H1 (cell line): ENCODE measurements at regions not wholly inside any gene's neighbourhood (a gene's known extent, or its start where the extent isn't known, plus 50 kb on each side); places are given as distances from the start of the nearest gene placed in this dataset.

ENCODE experiments used
- CTCF ChIA-PET: fragments of 300-600 bp; sonication (Branson Sonifier 250); formaldehyde crosslinking; loops from one replicate; lab custom pipeline; 2021; ENCODE audit not compliant: partially characterized antibody; lab: Charles Lee
- POLR2A ChIA-PET: fragments of 300-600 bp; sonication (Branson Sonifier 250); formaldehyde crosslinking; loops from one replicate; lab custom pipeline; 2021; ENCODE audit warnings: inconsistent platforms; ENCODE audit not compliant: partially characterized antibody; lab: Charles Lee
- DNase-seq, 2 experiments: peaks; one replicate each; pipeline versions ENCODE4 v3.0.0 to v3.0.0-alpha.2; 2010 to 2022; ENCODE audit warnings: low spot score in 2 of 2, low read depth in 1 of 2, mixed read lengths in 1 of 2
- FAIRE-seq: peaks from 2 replicates; lab custom pipeline; 2011; peaks lifted over from hg19 to GRCh38; lab: Jason Lieb, UNC
- H2AFZ ChIP-seq: 2 replicates; pipeline ENCODE4 v1.8.1; 2012; ENCODE audit warnings: low read length, inconsistent platforms
- H2AK5ac ChIP-seq: 2 replicates; pipeline ENCODE4 v1.6.1; 2013; ENCODE audit warnings: low read depth, low read length
- H2BK120ac ChIP-seq: replicated peaks from 2 replicates; pipeline ENCODE3; 2013; ENCODE audit warnings: low read depth, low read length, inconsistent platforms
- H2BK12ac ChIP-seq: 2 replicates; pipeline ENCODE4 v1.6.1; 2013; ENCODE audit warnings: low read depth, low read length
- H2BK15ac ChIP-seq: 2 replicates; pipeline ENCODE4 v1.6.1; 2013; ENCODE audit warnings: low read length
- H2BK20ac ChIP-seq: 2 replicates; pipeline ENCODE4 v1.6.1; 2013; ENCODE audit warnings: low read length
- H2BK5ac ChIP-seq: 2 replicates; pipeline ENCODE4 v1.6.1; 2013; ENCODE audit warnings: low read depth, low read length
- H3K14ac ChIP-seq: 2 replicates; pipeline ENCODE4 v1.6.1; 2013; ENCODE audit warnings: inconsistent platforms; ENCODE audit not compliant: insufficient read length
- H3K18ac ChIP-seq: 2 replicates; pipeline ENCODE4 v1.6.1; 2013; ENCODE audit warnings: low read length; ENCODE audit errors: extremely low read depth
- H3K23ac ChIP-seq: 2 replicates; pipeline ENCODE4 v1.6.1; 2013; ENCODE audit warnings: inconsistent platforms; ENCODE audit not compliant: insufficient read length
- H3K23me2 ChIP-seq: 2 replicates; pipeline ENCODE4 v1.6.1; 2013; ENCODE audit warnings: low read depth, low read length
- H3K27ac ChIP-seq: 2 replicates; pipeline ENCODE4 v1.6.1; 2011; ENCODE audit warnings: low read depth, low read length, inconsistent platforms
- H3K27me3 ChIP-seq, 4 experiments: replicated peaks in 1 of 4; 1 replicate in 1 of 4; 2 replicates in 3 of 4; pipeline versions ENCODE4 v1.6.1 to v1.8.1; 2011 to 2013; ENCODE audit warnings: low read length in 3 of 4, mild to moderate bottlenecking in 3 of 4, inconsistent platforms in 2 of 4, mixed read lengths in 2 of 4, moderate library complexity in 1 of 4; ENCODE audit not compliant: control insufficient read depth in 3 of 4, insufficient read depth in 3 of 4; ENCODE audit errors: extremely low read depth in 1 of 4
- H3K36me3 ChIP-seq, 4 experiments: 2 replicates each; pipeline versions ENCODE4 v1.6.1 to v1.8.1; 2011 to 2013; ENCODE audit warnings: mild to moderate bottlenecking in 4 of 4, low read length in 3 of 4, moderate library complexity in 2 of 4, control low read depth in 1 of 4, inconsistent platforms in 1 of 4; ENCODE audit not compliant: insufficient read depth in 4 of 4, control insufficient read depth in 2 of 4
- H3K4ac ChIP-seq: replicated peaks from 2 replicates; pipeline ENCODE3; 2013; ENCODE audit warnings: low read length, low read depth, mixed read lengths, inconsistent platforms; ENCODE audit not compliant: insufficient read length
- H3K4me1 ChIP-seq, 4 experiments: replicated peaks in 1 of 4; 1 replicate in 1 of 4; 2 replicates in 3 of 4; pipeline versions ENCODE4 v1.6.1 to v1.8.1; 2011 to 2013; ENCODE audit warnings: low read length in 3 of 4, inconsistent platforms in 2 of 4, mixed read lengths in 1 of 4; ENCODE audit not compliant: insufficient read depth in 4 of 4, control insufficient read depth in 3 of 4
- H3K4me2 ChIP-seq, 2 experiments: 2 replicates each; pipeline versions ENCODE4 v1.6.1 to v1.8.1; 2011 to 2013; ENCODE audit warnings: low read depth in 2 of 2, low read length in 2 of 2, control low read depth in 1 of 2, inconsistent platforms in 1 of 2, mild to moderate bottlenecking in 1 of 2; ENCODE audit not compliant: insufficient read depth in 1 of 2
- H3K4me3 ChIP-seq, 4 experiments: fragments of 200-600, 300-600 bp in 1 of 4; sonication (generic), shearing (Covaris generic), sonication (Bioruptor Twin) in 1 of 4; 2 replicates each; pipeline versions ENCODE4 v1.5.1 to v1.8.1; 2011 to 2016; ENCODE audit warnings: low read length in 4 of 4, low read depth in 3 of 4, control low read depth in 2 of 4, inconsistent platforms in 2 of 4, mild to moderate bottlenecking in 2 of 4, mixed read lengths in 1 of 4, moderate library complexity in 1 of 4; ENCODE audit not compliant: insufficient read depth in 2 of 4; ENCODE audit errors: extremely low read depth in 1 of 4
- H3K56ac ChIP-seq: replicated peaks from 2 replicates; pipeline ENCODE3; 2013; ENCODE audit warnings: low read depth, mild to moderate bottlenecking, mixed read lengths, low read length, inconsistent platforms; ENCODE audit not compliant: insufficient read length
- H3K79me1 ChIP-seq: 2 replicates; pipeline ENCODE4 v1.6.1; 2013; ENCODE audit warnings: low read depth, low read length, control low read depth
- H3K79me2 ChIP-seq, 2 experiments: 2 replicates each; pipeline versions ENCODE4 v1.6.1 to v1.8.1; 2012 to 2013; ENCODE audit warnings: low read length in 2 of 2, mild to moderate bottlenecking in 2 of 2, inconsistent platforms in 1 of 2; ENCODE audit not compliant: insufficient read depth in 2 of 2, control insufficient read depth in 1 of 2
- H3K9ac ChIP-seq, 4 experiments: replicated peaks in 1 of 4; 1 replicate in 1 of 4; 2 replicates in 3 of 4; pipeline versions ENCODE4 v1.6.1 to v1.8.1; 2011 to 2013; ENCODE audit warnings: low read depth in 3 of 4, low read length in 3 of 4, control low read depth in 2 of 4, mild to moderate bottlenecking in 2 of 4, moderate library complexity in 2 of 4, inconsistent platforms in 1 of 4; ENCODE audit errors: extremely low read depth in 1 of 4
- H3K9me3 ChIP-seq, 2 experiments: 2 replicates each; pipeline versions ENCODE4 v1.6.1 to v1.8.1; 2012 to 2013; ENCODE audit warnings: mild to moderate bottlenecking in 2 of 2, moderate library complexity in 2 of 2, control low read depth in 1 of 2, inconsistent platforms in 1 of 2, low read depth in 1 of 2, low read length in 1 of 2, mixed read lengths in 1 of 2; ENCODE audit not compliant: insufficient read depth in 2 of 2
- H4K20me1 ChIP-seq, 2 experiments: replicated peaks in 1 of 2; 2 replicates each; pipeline versions ENCODE3 to v1.8.1; 2011 to 2013; ENCODE audit warnings: inconsistent platforms in 2 of 2, low read length in 2 of 2, mild to moderate bottlenecking in 1 of 2; ENCODE audit not compliant: insufficient read depth in 2 of 2, control insufficient read depth in 1 of 2
- H4K5ac ChIP-seq: 2 replicates; pipeline ENCODE4 v1.6.1; 2013; ENCODE audit warnings: low read length, low read depth, mixed read lengths, inconsistent platforms; ENCODE audit not compliant: insufficient read length
- H4K8ac ChIP-seq: 2 replicates; pipeline ENCODE4 v1.8.0; 2013; ENCODE audit warnings: mild to moderate bottlenecking, moderate library complexity, low read length, inconsistent platforms; ENCODE audit not compliant: insufficient read depth; ENCODE audit errors: extremely low read depth
- H4K91ac ChIP-seq: replicated peaks from 2 replicates; pipeline ENCODE3; 2013; ENCODE audit warnings: low read length, mixed read lengths, inconsistent platforms; ENCODE audit not compliant: insufficient read length
- BACH1 ChIP-seq: IDR thresholded peaks from 2 replicates; pipeline ENCODE4 v1.6.1; 2012; ENCODE audit warnings: low read length, improper control_type of control experiment
- CBX5 ChIP-seq: fragments of 300-800, 300-1000 bp; sonication (generic); IDR thresholded peaks from 2 replicates; pipeline ENCODE4 v1.7.1; 2016; ENCODE audit warnings: antibody characterized with exemption, low read length, low read depth
- CEBPB ChIP-seq: IDR thresholded peaks from 2 replicates; pipeline ENCODE4 v1.6.1; 2012; ENCODE audit warnings: low read depth, low read length
- CHD1 ChIP-seq: IDR thresholded peaks from 2 replicates; pipeline ENCODE4 v1.6.1; 2012; ENCODE audit warnings: low read depth, low read length, improper control_type of control experiment
- CTBP2 ChIP-seq: IDR thresholded peaks from 2 replicates; pipeline ENCODE4 v1.7.0; 2011; ENCODE audit warnings: borderline replicate concordance, mild to moderate bottlenecking, moderate library complexity, mixed read lengths, low read length; ENCODE audit not compliant: insufficient read depth, insufficient read length
- EGR1 ChIP-seq: IDR thresholded peaks from 2 replicates; pipeline ENCODE4 v1.6.1; 2011; ENCODE audit warnings: low read depth, low read length, borderline replicate concordance
- KDM4A ChIP-seq: IDR thresholded peaks from one replicate; pipeline ENCODE4 v1.7.1; 2012; ENCODE audit warnings: low read depth, mild to moderate bottlenecking, moderate library complexity, low read length, inconsistent platforms; ENCODE audit not compliant: severe bottlenecking
- SIN3A ChIP-seq, 2 experiments: IDR thresholded peaks in 1 of 2; conservative IDR thresholded peaks in 1 of 2; 2 replicates each; pipeline ENCODE4 v1.6.1; 2011 to 2012; ENCODE audit warnings: low read length in 2 of 2, improper control_type of control experiment in 1 of 2, low read depth in 1 of 2, mild to moderate bottlenecking in 1 of 2
- SP2 ChIP-seq: IDR thresholded peaks from 2 replicates; pipeline ENCODE4 v1.6.1; 2012; ENCODE audit warnings: mild to moderate bottlenecking, low read length, inconsistent platforms
- SP4 ChIP-seq: IDR thresholded peaks from 2 replicates; pipeline ENCODE4 v1.6.1; 2012; ENCODE audit warnings: low read length, inconsistent platforms
- SRF ChIP-seq: IDR thresholded peaks from 2 replicates; pipeline ENCODE4 v1.6.1; 2011; ENCODE audit warnings: mild to moderate bottlenecking, low read depth, low read length, moderate library complexity
- TEAD4 ChIP-seq: IDR thresholded peaks from 2 replicates; pipeline ENCODE4 v1.6.1; 2012; ENCODE audit warnings: low read depth, low read length, inconsistent platforms, mixed read lengths
- ZNF274 ChIP-seq: IDR thresholded peaks from 2 replicates; pipeline ENCODE4 v1.7.0; 2012; ENCODE audit warnings: low read length, borderline replicate concordance; ENCODE audit errors: extremely low read depth
- WGBS, 2 experiments: shearing (Covaris generic) in 1 of 2; methylation state at CpG; one replicate each; pipeline versions ENCODE4 v1.1.6 to v1.1.7; 2013 to 2015; ENCODE audit warnings: low lambda C conversion rate in 2 of 2, mixed read lengths in 2 of 2, inconsistent platforms in 1 of 2, low coverage in 1 of 2, missing lambda C conversion rate in 1 of 2; ENCODE audit not compliant: insufficient replicate concordance in 2 of 2, insufficient coverage in 1 of 2, insufficient read length in 1 of 2; ENCODE audit errors: extremely low coverage in 1 of 2, missing lambda C conversion rate in 1 of 2; 5-methylcytosine and 5-hydroxymethylcytosine counted together

DNA sequence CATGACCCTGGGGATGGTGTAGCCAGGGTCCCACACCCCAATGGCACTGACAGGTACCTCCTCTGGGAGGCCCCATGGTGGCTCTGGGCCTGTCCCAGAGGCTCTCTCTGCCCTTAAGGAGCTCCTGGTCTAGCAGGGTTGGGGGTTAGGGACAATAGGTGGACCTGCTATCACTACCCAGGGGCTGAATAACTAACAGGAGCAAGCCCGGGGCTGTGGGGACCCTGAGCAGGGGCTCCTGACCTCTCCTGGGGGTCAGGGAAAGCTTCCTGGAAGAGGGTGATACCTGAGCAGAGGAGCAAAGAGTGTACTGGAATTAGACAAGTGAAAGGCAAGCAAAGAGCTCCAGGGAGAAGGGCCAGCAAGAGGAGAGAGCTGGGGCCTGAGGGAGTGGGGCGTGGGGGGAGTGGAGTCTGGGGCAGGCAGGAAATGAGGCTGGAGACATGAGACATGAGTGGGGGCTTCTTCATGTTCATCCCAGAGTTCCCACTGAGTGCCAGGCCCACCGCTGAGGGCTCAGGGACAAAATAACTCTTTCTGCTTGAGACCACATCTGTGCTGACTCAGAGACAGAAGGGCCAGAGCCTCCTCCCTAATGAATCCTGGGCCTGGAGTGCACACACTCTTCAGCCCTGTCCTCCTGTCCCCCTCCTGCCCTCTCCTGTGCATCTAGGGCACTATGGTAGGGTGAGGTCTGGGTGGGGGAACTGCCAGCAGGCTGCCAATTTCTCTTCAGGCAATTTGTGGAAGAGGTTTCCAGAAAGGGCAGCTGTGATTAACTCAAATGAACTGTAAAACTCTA lies 517.6 kb downstream of the PTPRU start:
- CTCF ChIA-PET: interaction anchor here (0.6 to 1.9 kb wide), 9 partner anchors 10 to 123 kb away, joined by 3 to 11 read pairs (median 3); no protein-coding TSS in a partner anchor
- 87% methylated on average over 3 of the region's 3 CpGs; no CpG with 5 or more reads in 1 of the 2 experiments for WGBS, 2 experiments

More for the DNA sequence above, 517.6 kb downstream of the PTPRU start:
- no peak overlapping the region for H3K4me3 ChIP-seq
- no peak overlapping the region for H4K8ac ChIP-seq
- no peak overlapping the region for H3K18ac ChIP-seq
- no peaks in the 10 kb centered on the region for H3K79me1 ChIP-seq
- H4K91ac ChIP-seq: no peak overlapping the region
- H3K56ac ChIP-seq: no peak overlapping the region
- H2BK20ac ChIP-seq: no peak overlapping the region
- H4K20me1 ChIP-seq: peaks cover 0 to 1% of the 10 kb centered on the region in 2 experiments
- FAIRE-seq (no peak), DNase-seq (peak in 1 of 2 experiments; percentile 24)
- H2AFZ ChIP-seq: no peak overlapping the region
- H3K27ac ChIP-seq: no peak overlapping the region
- H2BK5ac ChIP-seq: no peak overlapping the region
- no peak overlapping the region for H2AK5ac ChIP-seq
- H2BK12ac ChIP-seq: no peak overlapping the region
- H3K23me2 ChIP-seq: no peaks in the 10 kb centered on the region; the same call in 1 of the 2 replicates
- no peak overlapping the region for H2BK15ac ChIP-seq
- no peaks in the 10 kb centered on the region for H3K27me3 ChIP-seq
- TF ChIP-seq CEBPB (no peak), EGR1 (no peak), SRF (no peak), CHD1 (no peak), SP4 (no peak), SIN3A (conservative IDR thresholded peaks at IDR 0.05 in 1 of 2, IDR thresholded peaks at IDR 0.05 in 1 of 2; ENCODE audit: low read depth in 1 of 2, low read length in 2 of 2) (no peak), SP2 (no peak), CBX5 (no peak), TEAD4 (no peak), KDM4A (no peak), CTBP2 (no peak), ZNF274 (no peak), BACH1 (no peak)
- H3K14ac ChIP-seq: no peak overlapping the region
- no peak overlapping the region for H3K9ac ChIP-seq
- no peaks in the 10 kb centered on the region for H3K79me2 ChIP-seq
- no peak overlapping the region for H3K4ac ChIP-seq
- no peaks in the 10 kb centered on the region for H3K36me3 ChIP-seq
- H3K9me3 ChIP-seq: no peaks in the 10 kb centered on the region
- H2BK120ac ChIP-seq: no peak overlapping the region
- POLR2A ChIA-PET: no interaction called here
- H3K4me1 ChIP-seq: no peaks in the 10 kb centered on the region
- no peak overlapping the region for H3K4me2 ChIP-seq
- H3K23ac ChIP-seq: no peak overlapping the region
- no peak overlapping the region for H4K5ac ChIP-seq
